ENCODE measurements at regions not wholly inside any gene's neighbourhood (a gene's known extent, or its start where the extent isn't known, plus 50 kb on each side); places are given as distances from the start of the nearest gene placed in this dataset.

- Histone ChIP-seq H3K36me3 (ENCODE audit: control insufficient read depth, insufficient read depth, low read length) (no peaks in the 10 kb centered on the region), H3K27ac (ENCODE audit: insufficient read depth, low read length) (no peak overlapping the region), H2AK5ac (ENCODE audit: low read depth, low read length) (no peak overlapping the region), H2BK120ac (ENCODE audit: low read depth, low read length) (no peak overlapping the region), H3K4me1 (ENCODE audit: control insufficient read depth, insufficient read depth, low read length) (no peaks in the 10 kb centered on the region), H3K27me3 (ENCODE audit: control insufficient read depth, insufficient read depth, low read length) (no peaks in the 10 kb centered on the region), H4K5ac (ENCODE audit: low read depth, low read length) (no peak overlapping the region), H4K20me1 (ENCODE audit: insufficient read depth, low read length) (no peaks in the 10 kb centered on the region), H3K23ac (ENCODE audit: low read depth, low read length) (no peak overlapping the region), H2BK20ac (ENCODE audit: low read depth, low read length) (no peak overlapping the region), H3K4me3 (ENCODE audit: insufficient read depth, low read depth, low read length) (no peak overlapping the region), H3K18ac (ENCODE audit: low read depth, low read length) (no peak overlapping the region), H4K8ac (ENCODE audit: low read depth in 2 of 2, low read length in 2 of 2) (no peak overlapping the region), H3K4ac (ENCODE audit: low read depth, low read length) (no peak overlapping the region), H3K9ac (ENCODE audit: low read depth, low read length) (no peak overlapping the region), H3K9me1 (ENCODE audit: insufficient read depth, low read length) (no peaks in the 10 kb centered on the region), H2AK9ac (replicated peaks; ENCODE audit: low read depth, low read length, poor library complexity) (no peak overlapping the region), H3K9me3 (ENCODE audit: control insufficient read depth, insufficient read depth, low read length) (no peaks in the 10 kb centered on the region), H2AFZ (replicated peaks; ENCODE audit: low read length, poor library complexity) (no peak overlapping the region), H3K4me2 (ENCODE audit: low read depth, low read length) (no peak overlapping the region), H2BK15ac (ENCODE audit: low read depth, low read length) (no peak overlapping the region), H3K14ac (replicated peaks; ENCODE audit: low read depth, low read length) (no peak overlapping the region), H4K91ac (ENCODE audit: insufficient read depth, low read depth, low read length) (no peak overlapping the region), H2BK5ac (ENCODE audit: low read depth, low read length, poor library complexity, severe bottlenecking) (no peak overlapping the region), H3K79me1 (ENCODE audit: low read depth in 1 of 2, low read length in 2 of 2) (no peaks in the 10 kb centered on the region), H3K56ac (ENCODE audit: extremely low read depth, insufficient read depth, low read length) (no peak overlapping the region)
- DNase-seq (no peak), ATAC-seq (ENCODE audit: low read depth) (no peak)
- ChIA-PET CTCF (no interaction called here), POLR2A (ENCODE audit: unreplicated experiment) (no interaction called here)
- dilution Hi-C loops (cut with HindIII; ENCODE audit: low sequenced_read_pairs, unreplicated experiment) (no loop called here), intact Hi-C loops (cut with micrococcal nuclease) (no loop called here), in situ Hi-C loops (cut with MboI; ENCODE audit: low sequenced_read_pairs) (no loop called here)
- BruUV-seq (replicated peaks), result no TSS peak
- 90% methylated on average over 2 of the region's 6 CpGs; no CpG with 5 or more reads in 1 of the 2 experiments for WGBS, 2 experiments (ENCODE audit: extremely low coverage in 2 of 2, insufficient read length in 1 of 2)
- no peak for TF ChIP-seq MXI1 (IDR thresholded peaks at IDR 0.05; ENCODE audit: borderline replicate concordance, low read depth, low read length)
Observed at GRCh38 chr6:155959898-155960495, 504.4 kb upstream of the NOX3 start.
